Skeletal muscle satellite cell (primary cell): ENCODE measurements at regions not wholly inside any gene's neighbourhood (a gene's known extent, or its start where the extent isn't known, plus 50 kb on each side); places are given as distances from the start of the nearest gene placed in this dataset.

Experiments used
- H3K27me3 ChIP-seq: 2 replicates; pipeline ENCODE4 v1.7.0; 2013; ENCODE audit warnings: low read length; ENCODE audit not compliant: control insufficient read depth, insufficient read depth
- H3K36me3 ChIP-seq: 2 replicates; pipeline ENCODE4 v1.7.0; 2013; ENCODE audit warnings: mild to moderate bottlenecking, control low read depth, low read length; ENCODE audit not compliant: insufficient read depth
- H3K4me1 ChIP-seq: 2 replicates; pipeline ENCODE4 v1.7.0; 2013; ENCODE audit warnings: low read length; ENCODE audit not compliant: control insufficient read depth, insufficient read depth
- H3K4me2 ChIP-seq: 2 replicates; pipeline ENCODE4 v1.7.0; 2013; ENCODE audit warnings: mild to moderate bottlenecking, low read length
- H3K4me3 ChIP-seq: 2 replicates; pipeline ENCODE4 v1.7.0; 2013; ENCODE audit warnings: low read length
- H3K9ac ChIP-seq: 2 replicates; pipeline ENCODE4 v1.7.0; 2013; ENCODE audit warnings: mild to moderate bottlenecking, low read depth, low read length, moderate library complexity
- H3K9me3 ChIP-seq: replicated peaks from 2 replicates; pipeline ENCODE4 v1.7.0; 2013; ENCODE audit warnings: mild to moderate bottlenecking, control low read depth, low read length

- Histone ChIP-seq H3K27me3 (no peaks in the 10 kb centered on the region), H3K4me1 (no peaks in the 10 kb centered on the region), H3K9ac (no peak overlapping the region), H3K9me3 (no peaks in the 10 kb centered on the region), H3K36me3 (no peaks in the 10 kb centered on the region), H3K4me3 (no peak overlapping the region), H3K4me2 (no peak overlapping the region)
These were observed 54.8 kb upstream of the CKS2 start for GRCh38 chr9:89256225-89256624.

GRCh38 chr9:89256642-89257041 lies 54.4 kb upstream of the CKS2 start:
- H3K27me3 ChIP-seq: no peaks in the 10 kb centered on the region
- no peak overlapping the region for H3K4me3 ChIP-seq
- H3K4me2 ChIP-seq: no peak overlapping the region
- no peaks in the 10 kb centered on the region for H3K36me3 ChIP-seq
- no peaks in the 10 kb centered on the region for H3K4me1 ChIP-seq
- H3K9ac ChIP-seq: no peak overlapping the region
- H3K9me3 ChIP-seq: no peaks in the 10 kb centered on the region

GRCh38 chr9:89260525-89260924 lies 50.5 kb upstream of the CKS2 start:
- Histone ChIP-seq H3K27me3 (no peaks in the 10 kb centered on the region), H3K9ac (no peak overlapping the region)

More at GRCh38 chr9:89260525-89260924, 50.5 kb upstream of the CKS2 start:
- H3K4me1 ChIP-seq: no peaks in the 10 kb centered on the region
- no peaks in the 10 kb centered on the region for H3K9me3 ChIP-seq
- no peak overlapping the region for H3K4me2 ChIP-seq
- no peak overlapping the region for H3K4me3 ChIP-seq
- H3K36me3 ChIP-seq: no peaks in the 10 kb centered on the region
